Gastrocnemius medialis (tissue), 4 donors: ENCODE measurements at regions not wholly inside any gene's neighbourhood (a gene's known extent, or its start where the extent isn't known, plus 50 kb on each side); places are given as distances from the start of the nearest gene placed in this dataset.
"Not testable (repeated sequence)": the region's sequence is repeated elsewhere in the genome, so short reads cannot be mapped to it uniquely, and the experiment has no call there.

Source experiments
- ATAC-seq, 2 donors: fragments of 150-250 bp; one replicate each; pipeline ENCODE4 v1.9.1; 2016
- DNase-seq, 2 donors: peaks; one replicate each; pipeline ENCODE4 v3.0.0-alpha.2; 2019
- H3K27ac ChIP-seq, 4 donors: fragments of 200-600 bp; sonication (generic); 1 replicate in 1 of 4; 2 replicates in 3 of 4; pipeline ENCODE4 v1.5.1; 2016 to 2018; ENCODE audit warnings: mild to moderate bottlenecking in 2 of 4, moderate library complexity in 1 of 4
- H3K27me3 ChIP-seq, 3 donors: fragments of 200-600 bp; sonication (generic) in 2 of 3; 1 replicate in 1 of 3; 2 replicates in 2 of 3; pipeline versions ENCODE4 v1.5.1 to v1.6.0; 2016 to 2019; ENCODE audit warnings: mild to moderate bottlenecking in 1 of 3, moderate library complexity in 1 of 3
- H3K36me3 ChIP-seq, 2 donors: fragments of 200-600 bp; sonication (generic) in 1 of 2; one replicate each; pipeline ENCODE4 v1.5.1; 2017 to 2018
- H3K4me1 ChIP-seq, 2 donors: fragments of 200-600 bp; sonication (generic) in 1 of 2; one replicate each; pipeline ENCODE4 v1.5.1; 2016 to 2017; ENCODE audit warnings: mild to moderate bottlenecking in 2 of 2
- H3K4me3 ChIP-seq, 4 donors: fragments of 200-600 bp; sonication (generic) in 3 of 4; 1 replicate in 1 of 4; 2 replicates in 3 of 4; pipeline ENCODE4 v1.5.1; 2016 to 2019; ENCODE audit warnings: mild to moderate bottlenecking in 2 of 4
- H3K9me3 ChIP-seq, 3 donors: fragments of 200-600 bp; sonication (generic) in 2 of 3; 1 replicate in 1 of 3; 2 replicates in 2 of 3; pipeline ENCODE4 v1.5.1; 2016 to 2019
- POLR2A ChIP-seq, 2 donors: fragments of 450-650 bp; IDR thresholded peaks; one replicate each; pipeline ENCODE4 v1.6.1; 2017; ENCODE audit warnings: antibody characterized with exemption in 2 of 2, mild to moderate bottlenecking in 2 of 2, moderate library complexity in 2 of 2
- in situ Hi-C, 4 donors: fragments of 200-750 bp; cut with MboI; loops; one replicate each; pipeline versions ENCODE4 v1.15.0 to v1.8.0; 2017; ENCODE audit warnings: low sequenced_read_pairs in 4 of 4
- intact Hi-C: fragments of 100-400 bp; cut with DNase I; formaldehyde crosslinking; loops from one replicate; pipeline ENCODE4 v1.15.1; 2023; ENCODE audit warnings: low total_unique reads
- TF ChIP-seq, protein P1 (sequence below), 5 experiments: fragments of 450-650 bp in 3 of 5; fragments of 200-600 bp in 2 of 5; sonication (generic) in 2 of 5; IDR thresholded peaks in 4 of 5; conservative IDR thresholded peaks in 1 of 5; 1 replicate in 4 of 5; 2 replicates in 1 of 5; pipeline ENCODE4 v1.5.1; 2016 to 2019; ENCODE audit warnings: antibody characterized with exemption in 5 of 5, mild to moderate bottlenecking in 3 of 5, moderate library complexity in 3 of 5

DNA sequence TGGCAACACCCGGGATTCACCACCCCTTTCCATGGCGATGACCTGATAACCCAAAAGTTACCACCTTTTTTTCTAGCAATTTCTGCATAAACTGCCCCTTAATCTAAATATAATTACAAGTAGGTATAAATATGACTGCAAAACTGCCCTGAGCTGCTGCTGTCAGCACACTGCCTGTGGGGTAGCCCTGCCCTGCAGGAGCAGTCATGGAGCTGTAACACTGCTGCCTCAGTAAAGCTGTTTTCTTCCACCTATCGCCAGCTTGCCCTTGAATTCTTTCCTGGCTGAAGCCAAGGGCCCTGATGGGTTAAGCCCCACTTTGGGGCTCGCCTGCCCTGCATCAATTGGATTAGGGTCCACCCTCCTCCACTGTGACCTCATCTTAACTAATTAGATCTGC is 368.8 kb downstream of the SFMBT2 start:
- Histone ChIP-seq H3K4me1 (no peaks in the 10 kb centered on the region), H3K27ac (no peak overlapping the region), H3K4me3 (no peak overlapping the region), H3K9me3 (no peaks in the 10 kb centered on the region), H3K27me3 (no peaks in the 10 kb centered on the region), H3K36me3 (no peaks in the 10 kb centered on the region)
- in situ Hi-C loops, result no loop called here
- DNase-seq, result no peak
- intact Hi-C loops, result no loop called here
- no peak for ATAC-seq
- no peak for TF ChIP-seq POLR2A (IDR thresholded peaks at IDR 0.05)
- TF ChIP-seq, protein P1, sequence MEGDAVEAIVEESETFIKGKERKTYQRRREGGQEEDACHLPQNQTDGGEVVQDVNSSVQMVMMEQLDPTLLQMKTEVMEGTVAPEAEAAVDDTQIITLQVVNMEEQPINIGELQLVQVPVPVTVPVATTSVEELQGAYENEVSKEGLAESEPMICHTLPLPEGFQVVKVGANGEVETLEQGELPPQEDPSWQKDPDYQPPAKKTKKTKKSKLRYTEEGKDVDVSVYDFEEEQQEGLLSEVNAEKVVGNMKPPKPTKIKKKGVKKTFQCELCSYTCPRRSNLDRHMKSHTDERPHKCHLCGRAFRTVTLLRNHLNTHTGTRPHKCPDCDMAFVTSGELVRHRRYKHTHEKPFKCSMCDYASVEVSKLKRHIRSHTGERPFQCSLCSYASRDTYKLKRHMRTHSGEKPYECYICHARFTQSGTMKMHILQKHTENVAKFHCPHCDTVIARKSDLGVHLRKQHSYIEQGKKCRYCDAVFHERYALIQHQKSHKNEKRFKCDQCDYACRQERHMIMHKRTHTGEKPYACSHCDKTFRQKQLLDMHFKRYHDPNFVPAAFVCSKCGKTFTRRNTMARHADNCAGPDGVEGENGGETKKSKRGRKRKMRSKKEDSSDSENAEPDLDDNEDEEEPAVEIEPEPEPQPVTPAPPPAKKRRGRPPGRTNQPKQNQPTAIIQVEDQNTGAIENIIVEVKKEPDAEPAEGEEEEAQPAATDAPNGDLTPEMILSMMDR (IDR thresholded peaks at IDR 0.05 in 4 of 5, conservative IDR thresholded peaks at IDR 0.05 in 1 of 5), result no peak

- ATAC-seq, result no peak
- Histone ChIP-seq H3K4me3 (no peak overlapping the region), H3K36me3 (no peaks in the 10 kb centered on the region), H3K27me3 (no peaks in the 10 kb centered on the region), H3K4me1 (no peaks in the 10 kb centered on the region), H3K27ac (no peak overlapping the region), H3K9me3 (no peaks in the 10 kb centered on the region)
- in situ Hi-C loops, result no loop called here
- no peak for TF ChIP-seq POLR2A (IDR thresholded peaks at IDR 0.05)
- TF ChIP-seq, protein P1 (IDR thresholded peaks at IDR 0.05 in 4 of 5, conservative IDR thresholded peaks at IDR 0.05 in 1 of 5), result no peak
- intact Hi-C loops, result no loop called here
- no peak for DNase-seq
Observed at GRCh38 chr10:7040681-7041080, 370.2 kb downstream of the SFMBT2 start.

DNA sequence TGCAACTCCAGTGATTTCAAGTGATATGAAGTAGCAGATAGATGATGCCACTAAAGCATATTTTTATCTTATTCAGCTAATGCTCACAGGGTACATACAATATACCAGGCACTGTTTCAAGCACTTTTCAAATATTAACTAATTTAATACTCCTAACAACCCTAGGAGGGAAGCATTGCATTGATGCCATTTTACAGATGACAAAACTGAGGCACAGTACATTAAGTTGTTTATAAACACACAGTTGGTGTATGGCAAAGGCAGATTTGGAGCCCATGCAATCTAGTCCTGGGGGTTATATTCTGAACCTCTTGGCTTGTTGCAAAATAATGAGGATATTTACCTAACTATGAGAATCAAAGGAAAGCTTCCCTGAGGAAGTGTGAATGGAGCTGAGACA is 371.0 kb downstream of the SFMBT2 start:
- Histone ChIP-seq H3K27ac (no peak overlapping the region), H3K4me3 (no peak overlapping the region), H3K36me3 (no peaks in the 10 kb centered on the region), H3K4me1 (no peaks in the 10 kb centered on the region), H3K27me3 (no peaks in the 10 kb centered on the region), H3K9me3 (no peaks in the 10 kb centered on the region)
- ATAC-seq (no peak), DNase-seq (no peak)
- intact Hi-C loops (no loop called here), in situ Hi-C loops (no loop called here)
- TF ChIP-seq, protein P1 (IDR thresholded peaks at IDR 0.05 in 4 of 5, conservative IDR thresholded peaks at IDR 0.05 in 1 of 5), result no peak
- no peak for TF ChIP-seq POLR2A (IDR thresholded peaks at IDR 0.05)

DNA sequence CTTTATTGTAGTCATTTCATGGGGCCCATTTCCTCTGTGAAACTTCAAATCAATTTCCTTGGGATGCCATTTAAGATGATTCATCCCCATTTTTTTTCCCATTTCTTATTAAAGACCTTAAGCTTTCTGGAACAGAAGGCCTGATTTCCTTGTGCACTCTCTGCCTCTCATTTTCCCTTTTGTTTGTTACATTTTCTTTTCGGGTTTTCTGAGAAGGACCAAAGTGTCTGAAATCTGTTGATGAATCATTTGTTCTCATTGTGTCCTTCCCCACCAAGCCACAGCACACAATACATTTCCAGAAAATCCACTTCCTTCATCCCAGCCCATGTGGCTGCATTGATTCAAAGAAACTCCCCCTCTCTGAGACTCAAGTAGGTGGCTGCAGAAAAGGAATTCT is 372.4 kb downstream of the SFMBT2 start:
- intact Hi-C loops, result no loop called here
- ATAC-seq, result no peak
- Histone ChIP-seq H3K27me3 (no peaks in the 10 kb centered on the region), H3K4me1 (no peaks in the 10 kb centered on the region), H3K27ac (no peak overlapping the region), H3K36me3 (no peaks in the 10 kb centered on the region), H3K9me3 (no peaks in the 10 kb centered on the region), H3K4me3 (no peak overlapping the region)
- in situ Hi-C loops, result no loop called here
- no peak for DNase-seq
- TF ChIP-seq, protein P1 (IDR thresholded peaks at IDR 0.05 in 4 of 5, conservative IDR thresholded peaks at IDR 0.05 in 1 of 5), result no peak
- no peak for TF ChIP-seq POLR2A (IDR thresholded peaks at IDR 0.05)

- H3K4me1 ChIP-seq, H3K27ac ChIP-seq, H3K9me3 ChIP-seq, ATAC-seq, H3K27me3 ChIP-seq, intact Hi-C loops, H3K4me3 ChIP-seq, in situ Hi-C loops, H3K36me3 ChIP-seq, DNase-seq: not testable (repeated sequence)
Observed at GRCh38 chr10:7037434-7037833, 373.4 kb downstream of the SFMBT2 start.
